Lower leg skin (tissue), 3 donors: ENCODE measurements at regions not wholly inside any gene's neighbourhood (a gene's known extent, or its start where the extent isn't known, plus 50 kb on each side); places are given as distances from the start of the nearest gene placed in this dataset.

ENCODE experiments used
- POLR2A ChIP-seq, 2 donors: fragments of 450-650 bp; IDR thresholded peaks; one replicate each; pipeline ENCODE4 v1.6.1; 2016 to 2017; ENCODE audit warnings: antibody characterized with exemption in 2 of 2, mild to moderate bottlenecking in 1 of 2, moderate library complexity in 1 of 2
- TF ChIP-seq, protein P1 (sequence below), 3 donors: fragments of 450-650 bp; IDR thresholded peaks; one replicate each; pipeline ENCODE4 v1.5.1; 2016; ENCODE audit warnings: antibody characterized with exemption in 3 of 3, mild to moderate bottlenecking in 3 of 3, moderate library complexity in 2 of 3

- TF ChIP-seq, protein P1, sequence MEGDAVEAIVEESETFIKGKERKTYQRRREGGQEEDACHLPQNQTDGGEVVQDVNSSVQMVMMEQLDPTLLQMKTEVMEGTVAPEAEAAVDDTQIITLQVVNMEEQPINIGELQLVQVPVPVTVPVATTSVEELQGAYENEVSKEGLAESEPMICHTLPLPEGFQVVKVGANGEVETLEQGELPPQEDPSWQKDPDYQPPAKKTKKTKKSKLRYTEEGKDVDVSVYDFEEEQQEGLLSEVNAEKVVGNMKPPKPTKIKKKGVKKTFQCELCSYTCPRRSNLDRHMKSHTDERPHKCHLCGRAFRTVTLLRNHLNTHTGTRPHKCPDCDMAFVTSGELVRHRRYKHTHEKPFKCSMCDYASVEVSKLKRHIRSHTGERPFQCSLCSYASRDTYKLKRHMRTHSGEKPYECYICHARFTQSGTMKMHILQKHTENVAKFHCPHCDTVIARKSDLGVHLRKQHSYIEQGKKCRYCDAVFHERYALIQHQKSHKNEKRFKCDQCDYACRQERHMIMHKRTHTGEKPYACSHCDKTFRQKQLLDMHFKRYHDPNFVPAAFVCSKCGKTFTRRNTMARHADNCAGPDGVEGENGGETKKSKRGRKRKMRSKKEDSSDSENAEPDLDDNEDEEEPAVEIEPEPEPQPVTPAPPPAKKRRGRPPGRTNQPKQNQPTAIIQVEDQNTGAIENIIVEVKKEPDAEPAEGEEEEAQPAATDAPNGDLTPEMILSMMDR (IDR thresholded peaks at IDR 0.05), result no peak
- no peak for TF ChIP-seq POLR2A (IDR thresholded peaks at IDR 0.05)
These were observed 72.0 kb upstream of the MPEG1 start for GRCh38 chr11:59284773-59285129.
